ENCODE measurements at regions not wholly inside any gene's neighbourhood (a gene's known extent, or its start where the extent isn't known, plus 50 kb on each side); places are given as distances from the start of the nearest gene placed in this dataset.

DNA sequence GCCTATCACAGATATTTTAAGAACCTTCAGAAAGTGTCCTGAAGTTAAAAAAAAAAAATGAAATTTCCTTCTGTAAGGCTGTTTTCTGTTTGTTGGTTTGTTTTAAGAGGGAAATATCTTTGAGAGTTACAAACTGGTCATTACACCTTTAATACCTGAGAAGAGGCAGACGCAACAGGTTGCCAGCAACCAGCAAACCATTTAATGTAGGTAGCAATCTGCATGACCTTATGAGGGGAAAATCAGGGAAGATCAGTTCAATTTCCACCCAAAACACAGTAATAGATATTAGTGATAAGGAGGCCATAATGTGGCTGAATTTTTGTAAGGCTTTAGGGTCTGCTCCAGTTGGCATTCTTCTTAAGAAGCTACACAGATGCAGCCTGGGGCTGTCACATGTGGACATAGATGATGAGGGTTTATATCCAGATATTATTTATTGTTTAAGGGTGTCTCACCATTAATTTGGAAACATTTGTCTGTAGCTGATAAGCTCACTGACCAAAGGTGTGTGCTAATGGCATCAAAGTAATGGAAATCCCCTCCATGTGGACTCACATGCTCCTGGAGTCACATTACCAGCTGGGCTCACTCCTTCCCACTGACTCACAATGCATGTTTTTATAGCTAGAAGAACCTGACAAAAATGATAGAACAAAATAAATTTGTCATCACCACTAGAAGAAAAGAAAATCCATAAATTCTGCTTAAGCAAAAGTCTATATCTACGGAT is 83.5 kb upstream of the DTNA start:
- no peaks in the 10 kb centered on the region for H3K4me1 ChIP-seq (ENCODE audit: low read length)
- H3K27ac ChIP-seq (ENCODE audit: low read length): no peak overlapping the region
- H3K9ac ChIP-seq (ENCODE audit: low read length): no peak overlapping the region
- no peak for DNase-seq
- no peak overlapping the region for H2AFZ ChIP-seq (ENCODE audit: low read length)
- no peaks in the 10 kb centered on the region for H3K79me2 ChIP-seq (ENCODE audit: low read length)
- H3K9me3 ChIP-seq (replicated peaks; ENCODE audit: insufficient read depth, low read length): no peaks in the 10 kb centered on the region
- no peaks in the 10 kb centered on the region for H3F3A ChIP-seq (ENCODE audit: insufficient read depth, low read length)
- H3K4me2 ChIP-seq (ENCODE audit: low read depth, low read length): no peak overlapping the region
- H3K36me3 ChIP-seq (replicated peaks; ENCODE audit: insufficient read depth, low read length): no peaks in the 10 kb centered on the region
- no peak for TF ChIP-seq EZH2 (optimal IDR thresholded peaks at IDR 0.05; ENCODE audit: low read depth, low read length)
- no peak for TF ChIP-seq EZH2phosphoT487 (IDR thresholded peaks at IDR 0.05; ENCODE audit: low read length)
- TF ChIP-seq, protein P1, sequence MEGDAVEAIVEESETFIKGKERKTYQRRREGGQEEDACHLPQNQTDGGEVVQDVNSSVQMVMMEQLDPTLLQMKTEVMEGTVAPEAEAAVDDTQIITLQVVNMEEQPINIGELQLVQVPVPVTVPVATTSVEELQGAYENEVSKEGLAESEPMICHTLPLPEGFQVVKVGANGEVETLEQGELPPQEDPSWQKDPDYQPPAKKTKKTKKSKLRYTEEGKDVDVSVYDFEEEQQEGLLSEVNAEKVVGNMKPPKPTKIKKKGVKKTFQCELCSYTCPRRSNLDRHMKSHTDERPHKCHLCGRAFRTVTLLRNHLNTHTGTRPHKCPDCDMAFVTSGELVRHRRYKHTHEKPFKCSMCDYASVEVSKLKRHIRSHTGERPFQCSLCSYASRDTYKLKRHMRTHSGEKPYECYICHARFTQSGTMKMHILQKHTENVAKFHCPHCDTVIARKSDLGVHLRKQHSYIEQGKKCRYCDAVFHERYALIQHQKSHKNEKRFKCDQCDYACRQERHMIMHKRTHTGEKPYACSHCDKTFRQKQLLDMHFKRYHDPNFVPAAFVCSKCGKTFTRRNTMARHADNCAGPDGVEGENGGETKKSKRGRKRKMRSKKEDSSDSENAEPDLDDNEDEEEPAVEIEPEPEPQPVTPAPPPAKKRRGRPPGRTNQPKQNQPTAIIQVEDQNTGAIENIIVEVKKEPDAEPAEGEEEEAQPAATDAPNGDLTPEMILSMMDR (IDR thresholded peaks at IDR 0.05; ENCODE audit: low read length): no peak
- H4K20me1 ChIP-seq (ENCODE audit: insufficient read depth, low read length): no peaks in the 10 kb centered on the region
- H3K4me3 ChIP-seq (ENCODE audit: low read length): no peak overlapping the region
- H3K9me2 ChIP-seq (replicated peaks; ENCODE audit: insufficient read depth, low read length): no peaks in the 10 kb centered on the region
- no peaks in the 10 kb centered on the region for H3K27me3 ChIP-seq (replicated peaks; ENCODE audit: insufficient read depth, low read length)

GRCh38 chr18:34627137-34627920 is 82.8 kb upstream of the DTNA start:
- H4K20me1 ChIP-seq (ENCODE audit: insufficient read depth, low read length): no peaks in the 10 kb centered on the region
- DNase-seq: no peak
- no peaks in the 10 kb centered on the region for H3K4me1 ChIP-seq (ENCODE audit: low read length)
- no peaks in the 10 kb centered on the region for H3K9me3 ChIP-seq (replicated peaks; ENCODE audit: insufficient read depth, low read length)
- H3K4me3 ChIP-seq (ENCODE audit: low read length): no peak overlapping the region
- no peaks in the 10 kb centered on the region for H3K9me2 ChIP-seq (replicated peaks; ENCODE audit: insufficient read depth, low read length)
- H3K79me2 ChIP-seq (ENCODE audit: low read length): no peaks in the 10 kb centered on the region
- no peak overlapping the region for H3K9ac ChIP-seq (ENCODE audit: low read length)
- H3K4me2 ChIP-seq (ENCODE audit: low read depth, low read length): no peak overlapping the region
- no peak overlapping the region for H2AFZ ChIP-seq (ENCODE audit: low read length)
- H3K27ac ChIP-seq (ENCODE audit: low read length): no peak overlapping the region
- H3F3A ChIP-seq (ENCODE audit: insufficient read depth, low read length): no peaks in the 10 kb centered on the region
- TF ChIP-seq EZH2 (optimal IDR thresholded peaks at IDR 0.05; ENCODE audit: low read depth, low read length): no peak
- no peak for TF ChIP-seq EZH2phosphoT487 (IDR thresholded peaks at IDR 0.05; ENCODE audit: low read length)
- TF ChIP-seq, protein P1 (IDR thresholded peaks at IDR 0.05; ENCODE audit: low read length): no peak
- no peaks in the 10 kb centered on the region for H3K36me3 ChIP-seq (replicated peaks; ENCODE audit: insufficient read depth, low read length)
- H3K27me3 ChIP-seq (replicated peaks; ENCODE audit: insufficient read depth, low read length): no peaks in the 10 kb centered on the region

DNA sequence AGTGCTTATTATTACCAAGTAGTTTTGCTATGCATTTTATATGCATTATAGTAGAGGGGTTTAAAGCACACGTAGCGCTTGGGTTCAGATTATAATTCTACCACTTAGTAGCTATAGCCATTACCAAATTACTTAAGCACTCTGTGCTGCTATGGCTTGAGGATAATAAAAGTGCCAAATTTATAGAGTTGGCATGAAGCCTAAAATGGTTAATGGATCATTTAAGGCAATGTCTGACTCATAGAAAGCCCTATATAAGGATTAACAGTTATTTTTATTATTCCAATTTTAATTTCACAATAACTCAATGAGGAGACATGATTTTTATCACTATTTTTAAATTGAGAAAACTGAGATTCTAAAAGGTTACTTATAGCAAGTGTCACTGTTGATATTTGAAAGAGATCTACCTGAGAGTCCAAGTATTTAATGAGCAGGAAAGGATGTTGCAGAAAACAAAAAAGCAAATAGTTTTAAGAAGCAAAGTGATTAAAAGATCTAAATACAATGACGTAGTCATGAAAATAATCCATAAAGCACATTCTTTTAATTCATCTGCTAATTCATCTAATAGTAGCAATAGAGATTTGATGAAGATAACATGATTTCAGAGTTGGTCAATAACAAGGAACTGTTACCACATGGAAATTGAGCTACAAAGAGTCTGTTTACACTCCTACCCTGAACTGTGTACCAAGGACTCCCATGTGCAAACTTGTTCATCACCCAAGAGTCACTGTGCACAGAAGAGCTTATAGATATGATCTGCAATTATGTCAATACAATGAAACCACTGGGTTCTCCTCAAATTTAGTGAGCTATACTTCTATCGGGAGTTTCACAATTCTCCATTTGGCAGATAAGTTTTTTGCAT is 78.8 kb upstream of the DTNA start:
- no peak overlapping the region for H3K4me2 ChIP-seq (ENCODE audit: low read depth, low read length)
- H3K9me3 ChIP-seq (replicated peaks; ENCODE audit: insufficient read depth, low read length): no peaks in the 10 kb centered on the region
- TF ChIP-seq EZH2 (optimal IDR thresholded peaks at IDR 0.05; ENCODE audit: low read depth, low read length) (no peak), EZH2phosphoT487 (IDR thresholded peaks at IDR 0.05; ENCODE audit: low read length) (no peak)
- TF ChIP-seq, protein P1 (IDR thresholded peaks at IDR 0.05; ENCODE audit: low read length): no peak
- no peaks in the 10 kb centered on the region for H3K79me2 ChIP-seq (ENCODE audit: low read length)
- no peak overlapping the region for H2AFZ ChIP-seq (ENCODE audit: low read length)
- no peaks in the 10 kb centered on the region for H4K20me1 ChIP-seq (ENCODE audit: insufficient read depth, low read length)
- no peaks in the 10 kb centered on the region for H3K4me1 ChIP-seq (ENCODE audit: low read length)
- no peak overlapping the region for H3K4me3 ChIP-seq (ENCODE audit: low read length)
- DNase-seq: no peak
- H3K27ac ChIP-seq (ENCODE audit: low read length): no peak overlapping the region
- no peak overlapping the region for H3K9ac ChIP-seq (ENCODE audit: low read length)
- no peaks in the 10 kb centered on the region for H3K27me3 ChIP-seq (replicated peaks; ENCODE audit: insufficient read depth, low read length)
- H3K9me2 ChIP-seq (replicated peaks; ENCODE audit: insufficient read depth, low read length): no peaks in the 10 kb centered on the region
- H3K36me3 ChIP-seq (replicated peaks; ENCODE audit: insufficient read depth, low read length): no peaks in the 10 kb centered on the region
- H3F3A ChIP-seq (ENCODE audit: insufficient read depth, low read length): no peaks in the 10 kb centered on the region

All from MM.1S (cell line).